K562 (cell line): ENCODE measurements at regions not wholly inside any gene's neighbourhood (a gene's known extent, or its start where the extent isn't known, plus 50 kb on each side); places are given as distances from the start of the nearest gene placed in this dataset.
A peak's percentile ranks its signal among the peaks of the same experiment; 100 is the strongest.

Experiments used
- ATAC-seq: fragments of 200-7000 bp; cut with Tn5 transposase; 3 replicates; pipeline ENCODE4 v1.9.1; 2020; ENCODE audit warnings: moderate library complexity
- BruUV-seq: library from RNA; stranded (reverse); fragments of 400-500 nt; replicated peaks from 2 replicates; lab custom pipeline; 2021; lab: Mats Ljungman, UMichigan
- CTCF ChIA-PET: fragments of 300-600 bp; formaldehyde crosslinking; extraction: SDS; loops from one replicate; lab custom pipeline; 2021; ENCODE audit warnings: low intra/inter-chr PET ratio; lab: Yijun Ruan, JAX
- POLR2A ChIA-PET: fragments of 300-600, 350-650 bp; sonication (Branson Sonifier 250); formaldehyde crosslinking; extraction: SDS; loops from one replicate; lab custom pipeline; 2021; ENCODE audit warnings: antibody characterized with exemption, inconsistent platforms; lab: Yijun Ruan, JAX
- DNase-seq, 4 experiments: peaks; one replicate each; pipeline versions ENCODE4 v3.0.0 to v3.0.0-alpha.2; 2011 to 2018; ENCODE audit warnings: low spot score in 3 of 4, mixed read lengths in 3 of 4; ENCODE audit errors: extremely low read depth in 1 of 4
- FAIRE-seq: peaks from 2 replicates; lab custom pipeline; 2011; peaks lifted over from hg19 to GRCh38; lab: Jason Lieb, UNC
- H2AFZ ChIP-seq: 2 replicates; pipeline ENCODE4 v1.6.0; 2011; ENCODE audit warnings: low read depth, low read length, control low read depth, inconsistent platforms
- H3K27ac ChIP-seq: fragments of 200-600 bp; 3 replicates; pipeline ENCODE4 v1.8.0; 2011; ENCODE audit warnings: low read depth, mild to moderate bottlenecking, control low read depth, inconsistent platforms, low read length, moderate library complexity, mixed read lengths; ENCODE audit errors: extremely low read depth
- H3K27me3 ChIP-seq, 2 experiments: fragments of 300-600 bp in 1 of 2; 2 replicates in 1 of 2; 3 replicates in 1 of 2; pipeline versions ENCODE4 v1.6.0 to v1.8.0; 2011; ENCODE audit warnings: inconsistent platforms in 2 of 2, low read length in 2 of 2, mild to moderate bottlenecking in 1 of 2, mixed read lengths in 1 of 2, moderate library complexity in 1 of 2; ENCODE audit not compliant: control insufficient read depth in 2 of 2, insufficient read depth in 2 of 2
- H3K36me3 ChIP-seq: fragments of 300-600 bp; 3 replicates; pipeline ENCODE4 v1.8.0; 2011; ENCODE audit warnings: mild to moderate bottlenecking, low read length, inconsistent platforms; ENCODE audit not compliant: control insufficient read depth, insufficient read depth
- H3K4me1 ChIP-seq, 2 experiments: fragments of 200-600 bp in 1 of 2; replicated peaks in 1 of 2; 2 replicates in 1 of 2; 3 replicates in 1 of 2; pipeline versions ENCODE4 v1.5.1 to v1.8.0; 2011; ENCODE audit warnings: inconsistent platforms in 2 of 2, low read length in 2 of 2, mild to moderate bottlenecking in 1 of 2, mixed read lengths in 1 of 2, moderate library complexity in 1 of 2; ENCODE audit not compliant: control insufficient read depth in 2 of 2, insufficient read depth in 2 of 2
- H3K4me2 ChIP-seq: 2 replicates; pipeline ENCODE4 v1.6.1; 2011; ENCODE audit warnings: low read length, control low read depth, inconsistent platforms, mixed read lengths; ENCODE audit not compliant: insufficient read depth
- H3K4me3 ChIP-seq: fragments of 200-600 bp; sonication (generic), shearing (Covaris generic); 2 replicates; pipeline ENCODE4 v1.5.1; 2016; ENCODE audit warnings: control low read depth, inconsistent platforms
- H3K79me2 ChIP-seq: fragments of 200-600 bp; 3 replicates; pipeline ENCODE4 v1.8.0; 2011; ENCODE audit warnings: low read length, inconsistent platforms; ENCODE audit not compliant: control insufficient read depth, insufficient read depth
- H3K9ac ChIP-seq, 2 experiments: 2 replicates each; pipeline versions ENCODE4 v1.6.0 to v1.6.1; 2011; ENCODE audit warnings: low read depth in 2 of 2, low read length in 2 of 2, control low read depth in 1 of 2, inconsistent platforms in 1 of 2, mild to moderate bottlenecking in 1 of 2, mixed read lengths in 1 of 2; ENCODE audit not compliant: insufficient read depth in 1 of 2
- H3K9me1 ChIP-seq: one replicate; pipeline ENCODE4 v1.6.0; 2011; ENCODE audit warnings: inconsistent platforms, mild to moderate bottlenecking, low read length, moderate library complexity; ENCODE audit not compliant: control insufficient read depth, insufficient read depth
- H3K9me3 ChIP-seq: replicated peaks from 2 replicates; pipeline ENCODE4 v1.5.1; 2011; ENCODE audit warnings: low read depth, low read length, inconsistent platforms; ENCODE audit not compliant: control insufficient read depth, insufficient read depth
- H4K20me1 ChIP-seq: replicated peaks from 2 replicates; pipeline ENCODE4 v1.6.1; 2011; ENCODE audit warnings: low read length, inconsistent platforms, mixed read lengths; ENCODE audit not compliant: control insufficient read depth, insufficient read depth
- BCL6 ChIP-seq: fragments of 250-450 bp; sonication (Bioruptor Pico); IDR thresholded peaks from 2 replicates; pipeline ENCODE4 v1.4.0; 2020
- ESRRB ChIP-seq: fragments of 250-450 bp; sonication (Bioruptor Pico); IDR thresholded peaks from 2 replicates; pipeline ENCODE4 v1.5.0; 2020; ENCODE audit warnings: mild to moderate bottlenecking, moderate library complexity, borderline replicate concordance
- MAZ ChIP-seq, 2 experiments: fragments of 450-650 bp in 1 of 2; sonication (generic) in 1 of 2; formaldehyde crosslinking; IDR thresholded peaks in 1 of 2; conservative IDR thresholded peaks in 1 of 2; 2 replicates each; pipeline versions ENCODE4 v1.4.0 to v1.5.0; 2020; ENCODE audit warnings: mild to moderate bottlenecking in 1 of 2, missing genetic modification reagents in 1 of 2
- SLC30A9 ChIP-seq: fragments of 250-450 bp; sonication (Bioruptor Pico); IDR thresholded peaks from 2 replicates; pipeline ENCODE4 v1.8.0; 2022; ENCODE audit warnings: mild to moderate bottlenecking, moderate library complexity
- SOX6 ChIP-seq: fragments of 450-650 bp; IDR thresholded peaks from 2 replicates; pipeline ENCODE4 v1.6.1; 2014; ENCODE audit warnings: mild to moderate bottlenecking
- SPI1 ChIP-seq: IDR thresholded peaks from 2 replicates; pipeline ENCODE4 v1.6.1; 2011; ENCODE audit warnings: low read depth, low read length, control low read depth, borderline replicate concordance
- ZNF507 ChIP-seq: conservative IDR thresholded peaks from 2 replicates; pipeline ENCODE4 v1.6.1; 2017; ENCODE audit warnings: missing genetic modification characterization, missing compliant biosample characterization
- WGBS: fragments of 100-300 bp; shearing (Covaris generic); methylation state at CpG from one replicate; pipeline ENCODE4 v1.1.6; 2016; ENCODE audit warnings: low coverage, mixed read lengths; ENCODE audit not compliant: insufficient coverage; ENCODE audit errors: missing lambda C conversion rate; 5-methylcytosine and 5-hydroxymethylcytosine counted together
- in situ Hi-C: fragments of 300-500 bp; cut with MboI; formaldehyde crosslinking; loops from 4 replicates; pipeline ENCODE4 v1.15.0; 2018; ENCODE audit warnings: inconsistent platforms, mixed read lengths
- intact Hi-C: fragments of 100-400 bp; cut with micrococcal nuclease; formaldehyde crosslinking; loops from 2 replicates; pipeline ENCODE4 v1.14.2; 2022

DNA sequence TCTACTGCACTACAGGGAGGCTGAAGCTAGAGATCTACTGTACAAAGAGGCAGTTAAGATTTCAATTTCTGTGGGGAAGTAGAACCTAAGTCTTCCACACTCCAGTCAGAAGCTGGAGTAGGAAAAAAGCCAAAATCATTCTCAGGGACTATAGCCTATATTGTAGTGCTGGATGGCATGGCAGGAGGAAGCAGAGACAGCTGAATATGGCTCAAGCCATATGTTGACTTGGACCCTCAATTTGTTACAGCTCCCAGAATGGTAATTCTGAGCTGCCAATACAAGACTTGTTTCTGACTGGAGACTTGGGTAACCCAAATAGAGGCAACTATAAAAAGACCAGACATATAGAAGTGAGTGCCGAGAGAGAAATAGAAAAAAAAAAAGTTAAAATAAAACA lies 200.6 kb downstream of the PTBP2 start (continued):
- no peak for TF ChIP-seq SOX6
- TF ChIP-seq BCL6 (CRISPR knock-in tag) = no peak
- no peak for TF ChIP-seq MAZ (CRISPR knock-in tag; conservative IDR thresholded peaks at IDR 0.05 in 1 of 2, IDR thresholded peaks at IDR 0.05 in 1 of 2)
- TF ChIP-seq SPI1 = no peak
- TF ChIP-seq SLC30A9 (CRISPR knock-in tag) = no peak

DNA sequence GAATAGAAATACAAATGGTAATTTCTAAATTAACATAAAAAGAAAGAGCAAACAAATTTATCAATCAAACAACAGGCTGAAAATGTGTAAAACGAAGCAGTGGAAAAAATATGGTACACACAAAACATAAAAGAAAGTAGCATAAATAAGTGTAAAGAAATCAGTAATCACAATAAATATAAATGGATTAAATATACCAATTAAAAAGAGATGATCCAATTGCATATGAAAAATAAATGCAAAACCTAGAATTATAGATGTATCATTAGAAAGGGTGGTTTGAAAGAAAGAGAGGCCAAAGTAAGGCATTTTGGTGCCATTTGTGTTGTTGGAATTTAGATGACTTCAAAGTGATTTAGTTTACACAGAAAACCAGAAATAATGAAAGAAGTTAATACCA lies 202.2 kb downstream of the PTBP2 start:
- in situ Hi-C loops (no loop called here), intact Hi-C loops (no loop called here)
- Histone ChIP-seq H3K79me2 (no peaks in the 10 kb centered on the region), H3K27ac (no peak overlapping the region), H3K9me3 (no peaks in the 10 kb centered on the region; the same call in 1 of the 2 replicates), H3K4me1 (no peaks in the 10 kb centered on the region), H4K20me1 (no peaks in the 10 kb centered on the region), H3K27me3 (no peaks in the 10 kb centered on the region), H2AFZ (no peak overlapping the region), H3K36me3 (no peaks in the 10 kb centered on the region), H3K4me3 (no peak overlapping the region), H3K9me1 (no peaks in the 10 kb centered on the region), H3K9ac (no peak overlapping the region), H3K4me2 (no peak overlapping the region)
- POLR2A ChIA-PET = no interaction called here
- DNase-seq (no peak), FAIRE-seq (no peak), ATAC-seq (no peak)
- no peak for TF ChIP-seq ESRRB (CRISPR knock-in tag)
- peak; percentile 92 for TF ChIP-seq ZNF507
- no TSS peak for BruUV-seq
- WGBS = 0% methylated on average over 1 of the region's 1 CpG
- CTCF ChIA-PET = no interaction called here
